Activated CD4-positive, CD25-positive, alpha-beta regulatory T cell treated with anti-CD3 and anti-CD28 coated beads, Interleukin-2, amount 50 U/mL, for 16 hours (primary cell): ENCODE measurements at regions not wholly inside any gene's neighbourhood (a gene's known extent, or its start where the extent isn't known, plus 50 kb on each side); places are given as distances from the start of the nearest gene placed in this dataset.

Experiments used
- DNase-seq: peaks from one replicate; pipeline ENCODE4 v3.0.0-alpha.2; 2020; ENCODE audit warnings: low read depth, low spot score

DNA sequence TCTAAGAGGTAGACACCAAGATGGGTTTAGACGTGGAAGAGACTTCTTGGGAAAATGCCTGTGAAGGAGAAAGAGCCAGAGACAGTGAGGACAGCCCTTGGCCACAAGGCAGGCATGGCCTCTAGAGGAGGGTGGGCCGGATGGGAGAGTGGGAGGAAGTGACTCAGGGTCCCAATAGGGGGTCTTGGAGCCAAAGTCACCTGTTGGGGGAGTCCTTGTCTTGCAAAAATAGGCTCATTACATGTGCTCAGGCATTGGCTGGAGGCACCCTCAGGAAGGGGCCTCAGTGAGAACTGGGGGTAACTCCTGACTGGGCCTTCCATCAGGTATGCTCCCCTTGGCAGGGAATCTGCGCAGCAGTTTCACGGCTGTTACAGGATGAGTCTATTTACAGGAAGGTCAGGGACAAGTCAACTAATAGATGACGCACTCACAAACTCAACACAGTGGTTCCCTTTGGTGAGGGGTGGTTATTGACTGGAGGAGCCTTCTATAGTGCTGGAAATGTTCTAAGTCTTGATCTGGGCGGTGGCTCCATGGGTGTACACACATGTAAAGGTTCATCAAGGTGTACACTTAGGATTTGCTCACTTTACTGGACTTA lies 259.6 kb downstream of the XXYLT1 start:
- DNase-seq, result no peak

DNA sequence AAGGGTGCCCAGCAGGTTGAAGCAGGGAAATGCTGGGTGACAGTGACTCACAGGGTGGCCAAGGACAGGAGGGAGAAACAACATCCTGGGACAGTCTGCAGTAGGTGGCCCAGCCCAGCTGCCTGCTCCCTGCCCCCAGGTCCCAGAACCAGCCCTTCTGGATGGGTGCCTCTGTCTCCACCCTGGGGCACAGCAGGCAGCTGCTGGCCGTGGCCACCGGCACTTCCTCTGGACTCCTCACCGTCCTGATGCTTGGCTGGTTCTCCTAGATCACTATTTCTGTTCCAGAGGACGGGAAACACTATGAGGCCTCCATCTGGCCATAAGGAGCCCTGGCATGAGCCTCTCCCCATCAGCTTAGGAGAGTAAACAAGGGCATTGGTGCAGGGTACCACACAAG lies 258.9 kb downstream of the XXYLT1 start:
- no peak for DNase-seq

DNA sequence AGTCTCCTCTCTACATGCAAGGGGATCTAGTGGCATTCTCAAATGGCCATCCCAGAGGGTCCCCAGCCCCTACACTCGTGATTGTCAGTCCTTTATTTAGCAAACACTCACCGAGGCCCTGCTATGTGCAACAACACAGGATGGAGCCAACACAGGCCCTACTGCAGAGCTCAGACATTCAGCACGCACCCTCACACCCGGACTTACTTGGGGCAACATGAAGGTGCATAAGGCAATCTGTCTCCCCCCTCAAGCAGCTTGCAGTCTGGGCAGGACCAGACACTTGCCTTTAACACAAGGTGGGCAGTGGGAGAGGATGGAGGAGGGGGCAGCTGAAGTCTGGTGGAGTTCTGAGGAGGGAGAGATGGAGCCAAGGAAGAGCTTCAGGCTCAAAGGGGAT lies 258.4 kb downstream of the XXYLT1 start:
- no peak for DNase-seq

DNA sequence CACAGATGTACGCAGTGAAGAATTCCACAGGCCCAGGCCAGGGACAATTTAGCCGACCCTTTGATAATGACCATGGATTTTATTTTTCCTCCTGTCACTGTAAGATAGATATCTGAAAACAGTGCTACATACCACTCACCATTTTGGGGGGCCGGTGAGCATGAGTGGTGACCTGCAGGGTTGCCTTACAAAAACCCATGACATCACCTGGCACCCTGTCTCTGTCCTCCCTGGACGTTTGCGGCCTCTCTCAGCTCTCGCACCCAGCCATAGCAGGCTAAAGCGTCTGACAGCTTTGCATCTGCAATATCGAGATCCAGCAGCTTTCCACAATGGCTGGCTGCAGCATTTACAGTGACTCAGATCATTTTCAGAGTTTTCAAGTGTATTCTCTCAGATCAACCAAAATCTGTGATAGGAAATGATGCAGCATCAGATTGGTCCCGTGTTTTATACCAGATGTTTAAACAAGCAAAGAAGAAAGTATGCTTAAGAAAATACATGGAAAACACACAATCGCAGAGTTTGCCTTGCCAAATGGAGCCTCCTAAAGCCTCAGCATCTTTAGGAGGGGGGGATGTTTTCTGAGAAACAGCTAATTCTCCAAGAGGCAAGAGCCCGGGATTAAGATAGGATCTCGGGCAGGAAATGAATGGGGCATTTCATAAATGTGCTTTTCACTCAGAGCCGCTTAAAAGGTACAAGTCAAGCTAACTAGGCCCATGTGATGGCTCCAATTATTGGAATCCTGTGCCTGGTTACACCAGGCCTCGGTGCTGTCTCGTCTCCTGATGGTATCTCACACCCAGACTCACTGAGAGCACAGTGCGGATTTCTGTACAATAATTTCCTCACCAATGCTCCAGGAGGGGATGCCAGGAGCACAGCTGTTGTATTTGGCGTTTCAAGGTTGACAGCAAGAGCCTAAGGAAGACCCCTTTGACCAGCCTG lies 257.3 kb downstream of the XXYLT1 start:
- DNase-seq, result no peak

DNA sequence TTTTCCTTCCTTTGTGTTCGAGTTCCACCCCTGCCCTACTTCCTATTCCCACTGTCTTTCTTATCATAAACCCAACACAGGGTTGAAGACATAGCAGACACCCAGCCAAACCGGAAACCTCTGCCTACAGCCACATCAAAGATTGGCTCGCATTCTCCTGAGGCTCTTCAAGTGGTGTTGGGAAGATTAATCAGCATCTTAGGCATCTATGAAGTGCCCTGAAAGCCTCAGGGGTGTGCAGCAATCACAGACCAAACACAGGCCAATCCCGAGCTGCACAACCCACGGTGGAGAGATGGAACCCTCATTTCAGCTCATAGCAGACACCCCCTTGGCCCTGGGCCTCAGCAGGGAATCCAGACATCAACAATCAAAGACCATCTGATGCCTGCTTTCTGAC lies 255.9 kb downstream of the XXYLT1 start:
- DNase-seq, result no peak

DNA sequence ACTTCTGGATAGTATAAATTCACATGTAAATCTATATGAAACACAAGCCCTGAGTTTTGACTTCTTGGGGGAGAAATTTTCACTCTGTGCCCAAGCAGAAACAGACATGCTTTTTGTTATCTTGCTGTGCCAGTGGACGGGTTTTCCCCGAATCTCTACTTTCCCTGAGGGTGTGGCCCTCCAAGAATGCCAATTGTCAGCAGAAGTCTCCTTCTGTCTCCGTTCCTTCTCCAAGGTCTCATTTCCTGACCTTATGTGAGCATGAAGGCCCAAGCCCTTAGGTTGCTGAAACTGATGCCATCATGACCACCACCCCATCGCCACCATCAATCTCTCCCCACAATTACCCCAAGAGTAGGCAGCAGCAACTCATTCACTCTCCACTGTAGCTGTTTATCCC lies 253.8 kb downstream of the XXYLT1 start:
- no peak for DNase-seq
